GM19035 (cell line): ENCODE measurements at regions not wholly inside any gene's neighbourhood (a gene's known extent, or its start where the extent isn't known, plus 50 kb on each side); places are given as distances from the start of the nearest gene placed in this dataset.

Experiments used
- ATAC-seq: cut with Tn5 transposase; IDR thresholded peaks from one replicate; pipeline ENCODE4 v1.9.1; 2021; ENCODE audit not compliant: unreplicated experiment

GRCh38 chr4:74640111-74640903 is 154.0 kb downstream of the BTC start:
- ATAC-seq = no peak

DNA sequence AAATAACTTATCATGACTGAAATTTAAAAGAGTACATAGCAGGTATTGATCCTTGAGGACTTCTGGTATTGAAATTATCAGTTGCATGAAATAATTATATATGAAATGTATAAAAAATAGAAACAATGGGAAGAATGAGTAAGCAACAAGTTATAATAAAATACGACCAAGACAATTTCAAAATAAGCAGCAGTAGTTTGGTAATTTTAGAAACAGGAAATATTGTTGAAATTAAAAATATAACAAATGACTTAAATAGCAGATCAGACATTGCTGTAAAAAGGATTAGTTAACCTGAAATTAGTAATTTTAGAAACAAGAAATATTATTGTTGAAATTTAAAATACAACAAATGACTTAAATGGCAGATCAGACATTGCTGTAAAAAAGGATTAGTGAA is 152.3 kb downstream of the BTC start:
- ATAC-seq = no peak

GRCh38 chr4:74649193-74649592 is 145.1 kb downstream of the BTC start:
- no peak for ATAC-seq

- no peak for ATAC-seq
Observed at GRCh38 chr4:74651198-74651597, 143.1 kb downstream of the BTC start.

- ATAC-seq = no peak
Observed at GRCh38 chr4:74653331-74654229, 140.7 kb downstream of the BTC start.

DNA sequence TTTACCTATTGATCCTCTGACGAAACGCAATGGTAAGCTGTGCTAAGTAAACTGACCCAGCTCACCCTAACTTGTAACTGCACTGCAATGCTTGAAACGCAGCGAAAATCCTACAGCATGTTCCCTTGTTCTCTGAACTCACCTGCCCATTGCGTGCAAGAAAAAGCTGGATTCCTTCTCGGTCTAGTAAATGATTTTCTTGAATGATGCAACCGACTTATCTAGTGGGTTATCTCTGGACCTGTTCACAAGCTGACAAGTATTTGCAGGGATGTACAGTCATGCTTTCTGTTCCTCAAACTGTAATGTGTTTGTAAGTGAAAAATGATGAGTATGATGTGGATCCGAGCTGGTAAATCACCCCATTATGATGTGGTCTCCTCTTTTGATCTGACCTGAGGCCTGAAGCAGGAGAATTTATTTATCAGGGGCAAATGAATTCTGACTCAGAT is 140.1 kb downstream of the BTC start:
- no peak for ATAC-seq

DNA sequence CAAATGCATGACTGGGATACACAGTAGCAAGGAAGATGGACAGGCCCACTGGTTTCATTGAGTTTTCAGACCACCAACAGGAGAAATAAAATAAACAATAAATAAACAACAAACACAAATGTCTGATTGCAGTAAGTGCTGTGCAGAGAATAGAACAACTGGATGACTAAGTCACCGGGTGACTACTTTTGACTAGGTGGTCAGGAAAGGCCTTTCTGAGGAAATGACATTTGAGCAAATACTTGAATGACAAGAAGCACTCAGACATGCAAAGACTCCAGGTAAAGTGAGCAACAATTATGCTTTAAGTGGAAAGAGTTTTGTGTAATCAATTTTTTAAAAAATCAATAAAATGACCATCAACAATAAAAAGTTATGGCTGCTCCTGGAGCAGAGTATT is 137.7 kb downstream of the BTC start:
- ATAC-seq = no peak

DNA sequence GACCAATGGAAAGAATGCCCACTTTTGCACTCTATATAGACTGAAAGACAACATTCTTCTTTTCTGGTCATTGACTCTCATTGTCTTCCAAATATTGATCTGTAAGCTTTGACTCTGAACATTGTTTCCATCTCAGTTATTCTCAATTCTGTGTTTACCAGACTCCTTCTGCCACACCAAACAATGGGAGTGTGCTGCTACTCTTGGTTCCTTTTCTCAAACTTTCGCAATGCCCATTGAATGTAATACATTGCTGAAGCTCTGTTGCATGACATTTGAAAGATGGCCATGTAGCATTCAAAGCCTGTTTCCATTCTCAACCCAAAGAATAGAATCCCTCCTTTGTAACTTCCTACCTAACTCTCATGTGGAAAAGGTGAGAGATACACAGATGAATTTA is 136.2 kb downstream of the BTC start:
- no peak for ATAC-seq

DNA sequence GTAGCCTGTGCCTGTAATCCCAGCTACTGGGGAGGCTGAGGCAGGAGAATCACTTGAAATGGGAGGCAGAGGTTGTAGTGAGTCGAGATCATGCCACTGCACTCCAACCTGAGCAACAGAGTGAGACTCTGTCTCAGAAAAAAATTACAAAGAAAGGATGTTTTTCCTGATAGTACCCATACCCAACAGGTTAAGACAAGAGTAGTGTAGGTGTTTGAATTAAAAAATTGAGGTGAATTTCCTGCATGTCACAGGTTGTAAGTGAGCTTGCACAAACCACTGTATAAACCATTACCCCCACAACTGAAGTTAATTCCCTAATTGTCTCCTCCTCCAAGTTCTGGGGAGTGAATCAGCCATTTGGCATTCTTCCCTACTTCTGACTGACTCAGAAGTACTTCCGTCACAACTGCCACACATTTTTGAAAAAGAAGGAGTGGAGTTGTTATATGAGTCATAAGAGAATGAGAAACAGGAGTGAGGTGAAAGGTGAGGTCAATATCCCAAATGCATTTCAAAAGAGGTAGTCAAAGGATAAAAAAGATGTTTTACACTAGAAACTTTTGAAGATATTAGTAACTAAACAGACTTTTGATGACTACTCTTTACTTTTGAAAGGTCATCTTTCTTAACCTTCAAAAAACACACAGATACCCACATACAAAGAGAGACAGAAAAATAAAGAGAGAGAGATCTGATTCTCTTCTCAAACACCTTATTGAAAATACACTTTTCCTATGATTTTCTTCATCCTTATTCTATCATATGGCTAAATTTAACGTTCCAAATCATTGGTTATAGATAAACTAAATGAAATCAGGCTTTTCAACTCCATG is 134.5 kb downstream of the BTC start:
- ATAC-seq = no peak

GRCh38 chr4:74660866-74661265 is 133.5 kb downstream of the BTC start:
- no peak for ATAC-seq

DNA sequence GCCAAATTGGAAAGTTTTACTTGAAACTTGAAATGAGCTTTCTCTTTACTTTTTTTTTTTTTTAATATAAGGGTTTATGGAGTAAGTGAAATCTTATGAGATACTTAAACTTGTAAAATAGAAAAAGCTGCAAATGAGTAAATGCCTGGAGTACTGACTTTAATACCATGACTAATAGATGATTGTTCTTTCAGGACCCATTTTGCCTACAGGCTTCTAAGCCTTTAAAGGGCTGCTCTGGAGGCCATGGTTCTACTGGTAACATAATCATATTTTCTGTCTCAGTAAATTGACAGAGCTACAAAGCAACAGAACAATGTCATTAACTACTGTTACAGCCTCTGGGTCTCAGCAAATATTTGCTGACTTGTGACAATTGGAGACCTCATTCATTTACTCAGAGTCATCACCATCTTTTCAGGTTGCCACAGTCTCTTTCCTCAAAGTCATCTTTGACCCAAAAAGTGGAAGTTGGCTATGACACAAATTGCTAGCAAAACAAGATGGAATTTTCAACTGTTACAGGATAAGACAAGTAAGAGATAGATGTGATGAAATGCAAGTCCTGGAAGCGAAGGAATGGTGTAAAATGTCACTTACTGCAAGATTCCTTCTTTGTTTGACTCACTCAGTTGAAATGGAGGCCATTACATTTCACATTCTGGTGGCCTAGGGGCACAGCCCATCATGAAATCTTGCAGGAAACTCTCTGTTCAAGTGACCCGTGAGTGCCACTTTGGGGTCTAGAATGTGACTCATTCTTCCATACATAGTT is 132.7 kb downstream of the BTC start:
- ATAC-seq = no peak

DNA sequence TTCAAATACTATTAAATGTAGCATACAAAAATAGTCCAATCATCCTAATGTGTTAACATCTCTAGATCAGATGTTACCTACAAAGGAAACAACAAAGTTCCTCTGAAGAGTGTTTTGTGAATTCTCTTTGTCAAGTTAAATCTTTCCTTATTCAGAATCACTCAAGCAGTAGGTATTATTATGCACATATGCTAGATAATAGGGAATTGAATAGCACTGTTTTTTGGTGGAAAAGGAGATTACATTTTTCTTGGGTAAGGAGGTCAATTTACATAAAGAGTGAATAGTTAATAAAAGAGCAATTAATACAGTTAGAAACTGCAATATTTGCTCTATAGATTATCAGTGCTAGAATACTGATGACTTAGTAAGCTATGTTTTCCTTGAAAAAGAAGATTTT is 130.7 kb downstream of the BTC start:
- ATAC-seq = no peak

GRCh38 chr4:74665346-74665745 is 129.0 kb downstream of the BTC start:
- no peak for ATAC-seq

- no peak for ATAC-seq
Observed at GRCh38 chr4:74665876-74666275, 128.4 kb downstream of the BTC start.

DNA sequence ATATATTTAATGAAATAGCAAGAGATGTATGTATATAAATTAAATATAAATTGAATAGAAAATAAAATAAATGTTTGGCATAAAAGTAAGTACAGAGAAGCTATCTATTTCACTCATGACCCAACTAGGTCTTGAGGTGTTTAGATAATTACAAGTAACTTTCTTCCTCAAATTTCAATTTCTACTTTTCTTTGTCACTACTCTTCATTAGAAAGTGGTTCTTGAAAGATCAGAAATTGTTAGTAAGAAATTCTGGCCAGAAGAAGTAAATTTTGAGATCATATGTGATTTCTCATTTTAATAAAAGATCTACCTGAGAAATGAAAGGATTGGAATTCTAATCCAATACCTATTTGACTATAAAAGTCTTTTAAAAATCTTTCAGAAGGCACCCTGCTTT is 126.9 kb downstream of the BTC start:
- no peak for ATAC-seq

DNA sequence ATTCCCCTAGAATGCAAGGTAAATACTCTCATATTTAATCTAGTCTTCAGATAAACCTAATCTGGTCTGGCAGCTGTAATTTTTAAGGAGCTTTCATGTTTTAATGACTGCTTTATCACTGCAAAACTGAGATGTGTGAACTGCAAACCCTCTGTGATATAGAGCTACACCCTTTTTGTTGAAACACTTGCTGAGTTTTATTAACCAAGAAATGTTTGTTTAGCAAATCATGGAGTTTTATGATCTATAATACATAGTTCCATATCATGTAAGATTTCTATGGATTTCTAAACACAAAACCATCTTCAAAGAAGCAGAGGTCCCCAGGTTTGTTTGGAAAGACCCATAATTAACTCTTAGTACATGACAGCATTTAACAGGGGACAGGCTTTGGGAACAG is 126.4 kb downstream of the BTC start:
- no peak for ATAC-seq

DNA sequence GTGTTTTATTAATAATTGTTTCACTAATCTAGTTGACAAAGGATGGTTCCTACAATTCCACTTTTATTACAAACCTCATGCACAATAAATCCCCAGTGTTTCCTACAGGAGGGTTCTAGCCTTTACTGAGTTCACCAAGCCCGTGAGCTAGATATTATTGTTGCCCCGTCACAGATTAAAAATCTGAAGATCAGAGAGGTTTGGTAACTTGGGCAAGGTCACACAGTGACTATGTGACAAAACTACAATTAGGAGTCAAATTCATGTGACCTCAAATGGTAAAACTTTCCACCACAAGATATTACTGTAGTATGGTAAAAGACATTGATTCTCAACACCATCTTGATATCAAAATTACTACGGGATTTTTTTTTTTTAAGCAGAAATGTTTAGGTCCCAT is 124.6 kb downstream of the BTC start:
- ATAC-seq = no peak

DNA sequence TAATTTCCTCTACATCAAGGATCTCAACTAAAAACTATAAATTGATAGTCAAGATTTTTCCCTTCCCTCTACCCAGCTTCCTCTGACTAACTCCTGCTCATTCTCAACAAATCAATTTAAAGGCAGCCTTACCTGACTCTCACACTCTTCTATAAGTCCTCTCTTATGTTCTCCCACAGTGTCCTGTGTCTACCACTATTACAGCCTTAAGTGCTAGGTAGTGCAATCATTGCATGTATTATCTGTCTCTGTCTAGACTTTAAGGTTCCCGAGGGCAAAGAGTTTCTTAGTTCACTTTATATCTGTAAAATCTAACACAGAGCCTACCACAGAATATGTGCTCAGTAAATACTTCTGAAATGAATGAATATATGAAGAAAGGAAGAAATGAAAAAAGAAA is 123.7 kb downstream of the BTC start:
- ATAC-seq = no peak

DNA sequence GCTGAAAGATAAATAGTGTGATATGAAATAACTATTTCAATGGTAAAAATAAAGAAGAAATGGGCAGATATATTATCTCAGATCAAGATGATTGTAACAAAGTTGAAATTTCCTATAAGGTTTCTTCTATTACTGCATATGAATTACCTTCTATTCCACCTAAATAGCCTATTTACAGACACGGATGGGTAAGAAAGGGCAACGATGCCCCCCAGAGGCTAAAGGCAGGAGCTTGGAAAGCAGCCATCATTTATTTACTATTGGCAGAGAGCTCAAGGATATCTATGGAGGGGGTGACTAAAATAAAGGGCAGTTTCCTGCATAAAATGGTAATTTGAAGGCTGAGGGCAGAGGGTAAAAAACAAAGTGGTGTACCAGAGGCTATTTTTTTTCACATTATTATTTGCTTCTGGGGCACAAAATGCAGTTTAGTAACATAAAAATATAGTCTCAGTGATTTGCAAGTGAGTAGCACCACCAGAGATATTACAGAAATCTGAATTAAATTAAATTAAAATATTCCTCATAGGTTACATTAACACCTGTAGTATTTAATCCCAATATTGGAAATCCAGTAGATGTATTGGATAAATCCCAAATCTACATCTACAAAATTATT is 123.1 kb downstream of the BTC start:
- ATAC-seq = no peak

- no peak for ATAC-seq
Observed at GRCh38 chr4:74674750-74675149, 119.6 kb downstream of the BTC start.
